Activated B cell treated with CpG ODN at 0.5 μM for 24 hours (primary cell): ENCODE measurements at regions not wholly inside any gene's neighbourhood (a gene's known extent, or its start where the extent isn't known, plus 50 kb on each side); places are given as distances from the start of the nearest gene placed in this dataset.

ENCODE experiments used
- ATAC-seq: fragments of 200-7000 bp; cut with Tn5 transposase; one replicate; pipeline ENCODE4 v1.10.0; 2021; ENCODE audit warnings: low read depth, mild to moderate bottlenecking, moderate library complexity
- CTCF ChIA-PET: fragments of 350-600 bp; sonication (Branson Sonifier 250); formaldehyde crosslinking; loops from one replicate; lab custom pipeline; 2021; ENCODE audit warnings: antibody characterized with exemption; lab: Charles Lee
- POLR2A ChIA-PET: fragments of 350-600 bp; sonication (Branson Sonifier 250); formaldehyde crosslinking; loops from one replicate; lab custom pipeline; 2021; ENCODE audit warnings: antibody characterized with exemption; lab: Charles Lee
- DNase-seq: peaks from one replicate; pipeline ENCODE4 v3.0.0; 2022
- H3K27ac Mint-ChIP-seq: one replicate; pipeline ENCODE4 v1.8.0; 2020; ENCODE audit warnings: mixed read lengths
- H3K27me3 Mint-ChIP-seq: one replicate; pipeline ENCODE4 v1.8.0; 2021; ENCODE audit warnings: mixed read lengths
- H3K36me3 Mint-ChIP-seq: one replicate; pipeline ENCODE4 v1.8.0; 2021; ENCODE audit warnings: low read depth, mixed read lengths
- H3K4me1 Mint-ChIP-seq: one replicate; pipeline ENCODE4 v1.8.0; 2021; ENCODE audit warnings: mixed read lengths
- H3K4me3 Mint-ChIP-seq: one replicate; pipeline ENCODE4 v1.8.0; 2020; ENCODE audit warnings: mild to moderate bottlenecking, mixed read lengths
- H3K9me3 Mint-ChIP-seq: one replicate; pipeline ENCODE4 v1.8.0; 2020; ENCODE audit warnings: mixed read lengths
- intact Hi-C: fragments of 100-400 bp; cut with micrococcal nuclease; formaldehyde crosslinking; loops from one replicate; pipeline ENCODE4 v1.15.1; 2024
- TF ChIP-seq, protein P1 (sequence below): fragments of 200-600 bp; IDR thresholded peaks from one replicate; pipeline ENCODE4 v1.8.0; 2022; ENCODE audit warnings: antibody characterized with exemption, mild to moderate bottlenecking

DNA sequence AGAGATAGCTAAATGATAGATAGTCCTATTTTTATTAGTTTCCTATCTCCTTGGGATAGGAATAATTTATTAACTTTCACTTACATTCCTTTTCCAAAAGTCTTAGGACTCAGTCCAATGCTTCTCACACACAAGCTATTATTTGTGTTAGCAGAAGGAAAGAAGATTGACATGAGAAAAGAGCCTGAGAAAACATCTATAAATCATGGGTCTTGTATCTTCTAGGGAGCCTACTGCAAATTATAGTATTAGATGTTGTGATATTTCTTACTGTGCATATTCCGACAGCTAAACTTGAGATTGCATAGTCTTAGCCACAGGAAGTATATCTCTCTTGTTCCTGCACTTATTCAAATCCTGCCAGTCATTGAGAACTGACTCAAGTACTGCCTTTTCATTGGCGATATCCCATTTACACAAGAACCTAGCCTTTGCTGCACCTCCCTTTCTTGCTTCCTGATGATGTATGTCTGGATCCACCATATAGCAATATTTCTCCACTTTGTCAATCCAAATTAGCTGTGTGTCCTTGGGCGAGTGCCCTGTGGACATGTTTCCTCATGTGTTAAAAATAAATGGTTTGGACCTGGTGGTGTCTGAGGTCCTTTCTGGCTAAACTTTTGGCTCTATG lies 245.1 kb upstream of the LMCD1 start:
- Mint-ChIP-seq H3K27me3 (peaks cover 2% of the 10 kb centered on the region), H3K27ac (no peak overlapping the region), H3K4me1 (no peaks in the 10 kb centered on the region), H3K9me3 (peaks cover 5% of the 10 kb centered on the region), H3K4me3 (no peak overlapping the region), H3K36me3 (no peaks in the 10 kb centered on the region)
- TF ChIP-seq, protein P1, sequence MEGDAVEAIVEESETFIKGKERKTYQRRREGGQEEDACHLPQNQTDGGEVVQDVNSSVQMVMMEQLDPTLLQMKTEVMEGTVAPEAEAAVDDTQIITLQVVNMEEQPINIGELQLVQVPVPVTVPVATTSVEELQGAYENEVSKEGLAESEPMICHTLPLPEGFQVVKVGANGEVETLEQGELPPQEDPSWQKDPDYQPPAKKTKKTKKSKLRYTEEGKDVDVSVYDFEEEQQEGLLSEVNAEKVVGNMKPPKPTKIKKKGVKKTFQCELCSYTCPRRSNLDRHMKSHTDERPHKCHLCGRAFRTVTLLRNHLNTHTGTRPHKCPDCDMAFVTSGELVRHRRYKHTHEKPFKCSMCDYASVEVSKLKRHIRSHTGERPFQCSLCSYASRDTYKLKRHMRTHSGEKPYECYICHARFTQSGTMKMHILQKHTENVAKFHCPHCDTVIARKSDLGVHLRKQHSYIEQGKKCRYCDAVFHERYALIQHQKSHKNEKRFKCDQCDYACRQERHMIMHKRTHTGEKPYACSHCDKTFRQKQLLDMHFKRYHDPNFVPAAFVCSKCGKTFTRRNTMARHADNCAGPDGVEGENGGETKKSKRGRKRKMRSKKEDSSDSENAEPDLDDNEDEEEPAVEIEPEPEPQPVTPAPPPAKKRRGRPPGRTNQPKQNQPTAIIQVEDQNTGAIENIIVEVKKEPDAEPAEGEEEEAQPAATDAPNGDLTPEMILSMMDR: no peak
- CTCF ChIA-PET: interaction anchor here (0.9 kb wide), 1 partner anchor 46 kb away, joined by 3 read pairs; no protein-coding TSS in a partner anchor
- no peak for DNase-seq
- ATAC-seq: no peak
- POLR2A ChIA-PET: interaction anchor here (0.7 kb wide), 1 partner anchor 544 kb away, joined by 3 read pairs; no protein-coding TSS in a partner anchor
- intact Hi-C loops: no loop called here

- Mint-ChIP-seq H3K4me3 (no peak overlapping the region), H3K27me3 (peaks cover 2% of the 10 kb centered on the region), H3K9me3 (peaks cover 9% of the 10 kb centered on the region), H3K4me1 (no peaks in the 10 kb centered on the region), H3K36me3 (no peaks in the 10 kb centered on the region), H3K27ac (no peak overlapping the region)
- no peak for ATAC-seq
- TF ChIP-seq, protein P1: no peak
- POLR2A ChIA-PET: no interaction called here
- intact Hi-C loops: no loop called here
- CTCF ChIA-PET: no interaction called here
- no peak for DNase-seq
Measured at GRCh38 chr3:8261018-8261417, 240.6 kb upstream of the LMCD1 start.

- Mint-ChIP-seq H3K27ac (no peak overlapping the region), H3K4me3 (no peak overlapping the region), H3K27me3 (no peaks in the 10 kb centered on the region), H3K4me1 (peaks cover 8% of the 10 kb centered on the region), H3K9me3 (peaks cover 2% of the 10 kb centered on the region), H3K36me3 (no peaks in the 10 kb centered on the region)
- DNase-seq: no peak
- POLR2A ChIA-PET: no interaction called here
- no peak for ATAC-seq
- TF ChIP-seq, protein P1: no peak
- CTCF ChIA-PET: no interaction called here
- intact Hi-C loops: no loop called here
Measured at GRCh38 chr3:8266730-8267131, 234.9 kb upstream of the LMCD1 start.

- TF ChIP-seq, protein P1: no peak
- no peak for DNase-seq
- H3K27ac Mint-ChIP-seq: no peak overlapping the region
- no peaks in the 10 kb centered on the region for H3K27me3 Mint-ChIP-seq
- CTCF ChIA-PET: no interaction called here
- POLR2A ChIA-PET: no interaction called here
- H3K9me3 Mint-ChIP-seq: peaks cover 3% of the 10 kb centered on the region
- no peaks in the 10 kb centered on the region for H3K4me1 Mint-ChIP-seq
- ATAC-seq: no peak
- no peaks in the 10 kb centered on the region for H3K36me3 Mint-ChIP-seq
- intact Hi-C loops: no loop called here
- no peak overlapping the region for H3K4me3 Mint-ChIP-seq
Measured at GRCh38 chr3:8273479-8273878, 228.1 kb upstream of the LMCD1 start.

- Mint-ChIP-seq H3K4me1 (no peaks in the 10 kb centered on the region), H3K27me3 (no peaks in the 10 kb centered on the region), H3K4me3 (no peak overlapping the region), H3K36me3 (no peaks in the 10 kb centered on the region), H3K9me3 (peaks cover 3% of the 10 kb centered on the region), H3K27ac (no peak overlapping the region)
- CTCF ChIA-PET: no interaction called here
- no peak for DNase-seq
- TF ChIP-seq, protein P1: no peak
- POLR2A ChIA-PET: no interaction called here
- no peak for ATAC-seq
- intact Hi-C loops: no loop called here
Measured at GRCh38 chr3:8276056-8276455, 225.6 kb upstream of the LMCD1 start.
